Left lung (tissue), 4 donors: ENCODE measurements at regions not wholly inside any gene's neighbourhood (a gene's known extent, or its start where the extent isn't known, plus 50 kb on each side); places are given as distances from the start of the nearest gene placed in this dataset.

Experiments used
- ATAC-seq: fragments of 200-7000 bp; cut with Tn5 transposase; one replicate; pipeline ENCODE4 v1.9.1; 2020; ENCODE audit warnings: moderate library complexity
- DNase-seq, 4 donors: peaks; one replicate each; pipeline ENCODE4 v3.0.0-alpha.2; 2013 to 2020
- H3K27ac ChIP-seq, 2 donors: fragments of 200-600 bp; sonication (generic) in 1 of 2; one replicate each; pipeline versions ENCODE4 v1.5.0 to v1.8.0; 2020 to 2021
- H3K27me3 ChIP-seq, 2 donors: fragments of 200-600 bp; sonication (generic) in 1 of 2; one replicate each; pipeline versions ENCODE4 v1.5.0 to v1.8.0; 2020 to 2021
- H3K36me3 ChIP-seq, 2 donors: fragments of 200-600 bp; sonication (generic) in 1 of 2; one replicate each; pipeline versions ENCODE4 v1.5.0 to v1.8.0; 2020 to 2021
- H3K4me1 ChIP-seq, 2 donors: fragments of 200-600 bp; one replicate each; pipeline ENCODE4 v1.8.0; 2021
- H3K4me3 ChIP-seq, 2 donors: fragments of 200-600 bp; sonication (generic) in 1 of 2; one replicate each; pipeline versions ENCODE4 v1.5.0 to v1.8.0; 2020 to 2021; ENCODE audit warnings: mild to moderate bottlenecking in 1 of 2
- H3K9me3 ChIP-seq, 2 donors: fragments of 200-600 bp; sonication (generic) in 1 of 2; one replicate each; pipeline versions ENCODE4 v1.5.0 to v1.8.0; 2020 to 2021
- intact Hi-C, 2 donors: fragments of 100-400 bp; cut with DNase I; formaldehyde crosslinking; loops; one replicate each; pipeline versions ENCODE4 v1.11.2 to v1.14.2; 2022
- TF ChIP-seq, protein P1 (sequence below), 2 donors: fragments of 200-600 bp; sonication (generic) in 1 of 2; IDR thresholded peaks; one replicate each; pipeline versions ENCODE4 v1.5.0 to v1.8.0; 2021; ENCODE audit warnings: antibody characterized with exemption in 2 of 2
- donor health status: DM: no; HTN: yes; CAD: no.
- donor health status: DM: no; HTN: no; CAD: no.

DNA sequence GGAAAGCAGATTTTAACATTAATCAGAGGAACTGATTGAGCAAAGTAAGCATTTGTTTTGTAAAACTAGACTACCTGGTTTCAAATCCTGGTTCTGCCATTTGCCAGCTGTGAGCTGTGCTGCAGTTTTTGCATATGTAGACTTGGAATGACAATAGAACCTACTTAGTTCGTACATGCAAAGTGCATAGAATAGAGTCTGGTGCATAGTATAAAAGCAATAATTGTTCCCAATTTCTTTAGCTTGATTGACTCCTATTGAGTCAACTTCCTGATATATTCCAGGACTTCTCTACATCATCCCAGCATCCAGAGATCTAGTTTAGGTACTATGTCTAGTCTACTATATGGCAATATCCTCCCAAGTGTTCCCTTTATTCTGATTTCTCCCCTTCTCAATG is 144.4 kb upstream of the FGGY start:
- Histone ChIP-seq H3K36me3 (no peaks in the 10 kb centered on the region), H3K27ac (peak overlapping the region in 1 of 2 donors; percentile 59), H3K9me3 (no peaks in the 10 kb centered on the region), H3K4me1 (peaks cover 12 to 24% of the 10 kb centered on the region in 2 donors), H3K4me3 (no peak overlapping the region), H3K27me3 (peaks cover 0 to under 1% of the 10 kb centered on the region in 2 donors)
- no peak for ATAC-seq
- intact Hi-C loops = no loop called here
- TF ChIP-seq, protein P1, sequence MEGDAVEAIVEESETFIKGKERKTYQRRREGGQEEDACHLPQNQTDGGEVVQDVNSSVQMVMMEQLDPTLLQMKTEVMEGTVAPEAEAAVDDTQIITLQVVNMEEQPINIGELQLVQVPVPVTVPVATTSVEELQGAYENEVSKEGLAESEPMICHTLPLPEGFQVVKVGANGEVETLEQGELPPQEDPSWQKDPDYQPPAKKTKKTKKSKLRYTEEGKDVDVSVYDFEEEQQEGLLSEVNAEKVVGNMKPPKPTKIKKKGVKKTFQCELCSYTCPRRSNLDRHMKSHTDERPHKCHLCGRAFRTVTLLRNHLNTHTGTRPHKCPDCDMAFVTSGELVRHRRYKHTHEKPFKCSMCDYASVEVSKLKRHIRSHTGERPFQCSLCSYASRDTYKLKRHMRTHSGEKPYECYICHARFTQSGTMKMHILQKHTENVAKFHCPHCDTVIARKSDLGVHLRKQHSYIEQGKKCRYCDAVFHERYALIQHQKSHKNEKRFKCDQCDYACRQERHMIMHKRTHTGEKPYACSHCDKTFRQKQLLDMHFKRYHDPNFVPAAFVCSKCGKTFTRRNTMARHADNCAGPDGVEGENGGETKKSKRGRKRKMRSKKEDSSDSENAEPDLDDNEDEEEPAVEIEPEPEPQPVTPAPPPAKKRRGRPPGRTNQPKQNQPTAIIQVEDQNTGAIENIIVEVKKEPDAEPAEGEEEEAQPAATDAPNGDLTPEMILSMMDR (IDR thresholded peaks at IDR 0.05) = no peak
- DNase-seq = no peak

DNA sequence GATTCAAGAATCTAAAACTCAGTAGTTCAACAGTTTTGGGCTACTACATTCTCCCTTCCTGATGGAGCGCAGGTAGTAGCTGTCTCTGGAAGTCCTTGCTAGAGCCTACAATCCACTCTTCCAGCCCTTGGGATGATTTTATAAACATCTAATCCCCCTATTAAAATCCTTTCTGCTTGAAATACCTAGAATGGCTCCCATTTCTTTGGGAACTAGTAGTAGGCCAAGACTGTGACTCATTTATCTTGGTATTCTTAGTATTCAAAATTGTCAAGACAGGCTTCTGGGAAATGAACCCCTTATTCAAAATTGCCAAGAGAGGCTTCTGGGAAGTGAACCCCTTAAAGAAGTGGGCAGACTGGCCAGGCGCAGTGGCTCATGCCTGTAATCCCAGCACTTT is 142.5 kb upstream of the FGGY start:
- Histone ChIP-seq H3K4me1 (peaks cover 12 to 24% of the 10 kb centered on the region in 2 donors), H3K4me3 (no peak overlapping the region), H3K27me3 (no peaks in the 10 kb centered on the region), H3K9me3 (peaks cover 6 to 13% of the 10 kb centered on the region in 2 donors), H3K36me3 (no peaks in the 10 kb centered on the region), H3K27ac (no peak overlapping the region)
- ATAC-seq (no peak), DNase-seq (no peak)
- intact Hi-C loops = no loop called here
- TF ChIP-seq, protein P1 (IDR thresholded peaks at IDR 0.05) = no peak

DNA sequence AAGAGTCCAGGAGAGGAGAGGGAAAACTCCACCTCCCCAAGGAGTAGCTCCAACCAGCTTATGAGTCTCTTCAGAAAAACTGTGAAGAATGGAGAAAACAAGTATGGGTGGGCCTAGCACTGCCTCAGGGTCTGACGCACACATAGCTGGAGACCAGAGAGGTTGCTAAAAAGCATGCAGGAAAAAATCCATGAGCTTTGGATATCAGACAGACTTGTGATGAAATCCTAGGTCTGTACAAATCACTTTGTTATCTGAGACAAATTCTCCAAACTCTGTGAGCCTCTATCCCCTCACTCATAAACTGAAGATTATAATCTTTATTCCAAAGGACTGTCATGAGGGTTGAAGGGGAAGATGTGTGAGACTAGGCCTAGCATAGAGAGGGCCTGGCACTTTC is 141.5 kb upstream of the FGGY start:
- TF ChIP-seq, protein P1 (IDR thresholded peaks at IDR 0.05) = no peak
- Histone ChIP-seq H3K4me3 (no peak overlapping the region), H3K9me3 (peaks cover 6 to 13% of the 10 kb centered on the region in 2 donors), H3K4me1 (peaks cover 12 to 23% of the 10 kb centered on the region in 2 donors), H3K36me3 (no peaks in the 10 kb centered on the region), H3K27me3 (no peaks in the 10 kb centered on the region), H3K27ac (peak overlapping the region in 1 of 2 donors; percentile 48)
- intact Hi-C loops = no loop called here
- DNase-seq (no peak), ATAC-seq (no peak)

DNA sequence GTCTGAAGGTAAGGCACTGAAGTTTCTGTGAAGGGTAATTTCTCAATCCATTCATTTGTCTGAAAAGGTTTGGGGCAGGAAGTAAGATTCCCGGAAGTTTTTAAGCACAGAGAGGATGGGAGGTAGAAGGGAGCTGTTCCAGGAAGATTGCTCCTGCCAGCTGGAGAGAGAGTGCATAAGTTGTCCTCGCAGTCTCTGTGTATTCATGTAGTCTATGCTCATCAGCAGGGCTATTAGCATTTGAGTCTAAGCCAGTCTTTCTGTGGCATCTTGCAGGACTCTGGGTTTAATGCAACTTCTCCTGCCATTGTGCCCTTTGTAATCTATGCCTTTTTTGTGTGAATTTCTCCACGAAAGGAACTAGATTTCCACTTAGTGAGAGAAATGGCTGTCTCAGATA is 140.8 kb upstream of the FGGY start:
- H3K4me1 ChIP-seq = peaks cover 6 to 16% of the 10 kb centered on the region in 2 donors
- intact Hi-C loops = no loop called here
- no peak overlapping the region for H3K4me3 ChIP-seq
- H3K27me3 ChIP-seq = no peaks in the 10 kb centered on the region
- TF ChIP-seq, protein P1 (IDR thresholded peaks at IDR 0.05) = no peak
- ATAC-seq (no peak), DNase-seq (no peak)
- peaks cover 6 to 13% of the 10 kb centered on the region in 2 donors for H3K9me3 ChIP-seq
- H3K27ac ChIP-seq = peak overlapping the region in 1 of 2 donors; percentile 48
- H3K36me3 ChIP-seq = no peaks in the 10 kb centered on the region

DNA sequence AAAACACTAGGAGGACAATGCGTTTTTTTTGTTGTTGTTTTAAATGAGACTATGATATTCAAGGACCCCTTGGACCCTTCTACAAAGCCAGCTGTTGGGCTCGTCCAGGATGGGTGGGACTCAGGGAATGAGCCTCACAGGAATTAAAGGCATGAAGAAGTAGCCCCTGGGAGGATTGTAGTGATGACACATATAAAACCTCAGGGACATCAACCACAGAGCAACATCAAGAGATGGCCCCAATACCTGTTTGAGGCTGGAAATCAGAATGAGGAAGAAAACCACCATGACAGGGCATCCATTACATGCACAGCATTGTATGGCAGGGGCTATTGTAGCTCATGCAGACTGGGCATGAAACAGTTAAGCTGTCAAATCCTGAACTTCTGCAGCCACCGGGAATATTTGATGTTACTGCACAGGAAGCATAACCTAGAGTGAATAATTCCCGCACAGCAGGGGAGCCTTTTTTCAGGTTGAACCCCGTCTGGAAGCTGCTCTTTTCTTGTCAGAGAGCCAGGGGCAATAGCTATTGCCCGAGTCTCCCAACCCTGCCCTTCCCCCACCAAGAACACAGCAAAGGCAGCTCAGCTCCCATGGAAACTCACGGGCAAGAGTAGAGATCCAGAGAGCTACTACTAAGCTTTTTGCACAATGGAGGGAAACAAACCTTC is 140.2 kb upstream of the FGGY start:
- no peaks in the 10 kb centered on the region for H3K36me3 ChIP-seq
- no peak overlapping the region for H3K4me3 ChIP-seq
- no peak for ATAC-seq
- peaks cover 1 to 10% of the 10 kb centered on the region in 2 donors for H3K4me1 ChIP-seq
- intact Hi-C loops = no loop called here
- TF ChIP-seq, protein P1 (IDR thresholded peaks at IDR 0.05) = no peak
- peaks cover 6 to 13% of the 10 kb centered on the region in 2 donors for H3K9me3 ChIP-seq
- DNase-seq = no peak
- H3K27me3 ChIP-seq = no peaks in the 10 kb centered on the region
- H3K27ac ChIP-seq = no peak overlapping the region
